Neural cell (in vitro differentiated cells): ENCODE measurements at regions not wholly inside any gene's neighbourhood (a gene's known extent, or its start where the extent isn't known, plus 50 kb on each side); places are given as distances from the start of the nearest gene placed in this dataset.

Experiments used
- H2AFZ ChIP-seq: fragments of 200-600, 300-800 bp; sonication (generic), shearing (Covaris generic); 2 replicates; pipeline ENCODE4 v1.6.0; 2014; ENCODE audit warnings: low read depth, mild to moderate bottlenecking, antibody characterized with exemption, low read length, moderate library complexity
- H3F3A ChIP-seq: fragments of 200-600 bp; shearing (Covaris generic); 2 replicates; pipeline ENCODE4 v1.6.1; 2016; ENCODE audit warnings: mild to moderate bottlenecking, moderate library complexity, mixed read lengths, antibody characterized with exemption, low read length; ENCODE audit not compliant: insufficient read depth, poor library complexity, severe bottlenecking
- H3K27ac ChIP-seq: fragments of 200-600, 300-800 bp; sonication (generic), shearing (Covaris generic); 2 replicates; pipeline ENCODE4 v1.5.1; 2014; ENCODE audit warnings: mild to moderate bottlenecking, low read length, moderate library complexity
- H3K27me3 ChIP-seq: fragments of 300-800, 200-600 bp; sonication (generic), shearing (Covaris generic); 2 replicates; pipeline ENCODE4 v1.6.0; 2014; ENCODE audit warnings: mild to moderate bottlenecking, low read depth, low read length, moderate library complexity; ENCODE audit not compliant: insufficient read depth
- H3K36me3 ChIP-seq: fragments of 300-800, 200-600 bp; sonication (generic), shearing (Covaris generic); 2 replicates; pipeline ENCODE4 v1.5.1; 2014; ENCODE audit warnings: mild to moderate bottlenecking, antibody characterized with exemption, low read length, moderate library complexity; ENCODE audit not compliant: insufficient read depth
- H3K4me2 ChIP-seq: fragments of 300-800, 200-600 bp; sonication (generic), shearing (Covaris generic); 2 replicates; pipeline ENCODE4 v1.6.0; 2014; ENCODE audit warnings: mild to moderate bottlenecking, low read length
- H3K4me3 ChIP-seq: fragments of 300-800, 200-600 bp; sonication (generic), shearing (Covaris generic); 2 replicates; pipeline ENCODE4 v1.5.1; 2014; ENCODE audit warnings: mild to moderate bottlenecking, low read length, moderate library complexity
- H3K79me2 ChIP-seq: fragments of 200-600 bp; shearing (Covaris generic); replicated peaks from 2 replicates; pipeline ENCODE4 v1.6.0; 2014; ENCODE audit warnings: mild to moderate bottlenecking, low read length, moderate library complexity; ENCODE audit not compliant: insufficient read depth
- H3K9ac ChIP-seq: fragments of 300-800, 200-600 bp; sonication (generic), shearing (Covaris generic); 2 replicates; pipeline ENCODE4 v1.6.1; 2016; ENCODE audit warnings: mild to moderate bottlenecking, low read length, mixed read lengths
- H3K9me2 ChIP-seq: fragments of 200-600 bp; shearing (Covaris generic); 2 replicates; pipeline ENCODE4 v1.6.1; 2016; ENCODE audit warnings: mild to moderate bottlenecking, low read length, mixed read lengths; ENCODE audit not compliant: insufficient read depth
- H3K9me3 ChIP-seq: fragments of 200-600, 300-800 bp; sonication (generic), shearing (Covaris generic); 2 replicates; pipeline ENCODE4 v1.6.1; 2016; ENCODE audit warnings: mild to moderate bottlenecking, mixed run types, low read length, moderate library complexity, mixed read lengths
- H4K20me1 ChIP-seq: fragments of 200-600 bp; shearing (Covaris generic); 2 replicates; pipeline ENCODE4 v1.6.1; 2016; ENCODE audit warnings: mild to moderate bottlenecking, mixed run types; ENCODE audit not compliant: insufficient read depth
- CTCF ChIP-seq: fragments of 450-650 bp; IDR thresholded peaks from 2 replicates; pipeline ENCODE4 v1.5.1; 2014; ENCODE audit warnings: antibody characterized with exemption, mild to moderate bottlenecking, moderate library complexity; ENCODE audit not compliant: poor library complexity, severe bottlenecking
- EP300 ChIP-seq: fragments of 450-650 bp; conservative IDR thresholded peaks from 2 replicates; pipeline ENCODE4 v1.6.1; 2014; ENCODE audit warnings: antibody characterized with exemption, mild to moderate bottlenecking, moderate library complexity; ENCODE audit not compliant: poor library complexity, severe bottlenecking
- EZH2 ChIP-seq: fragments of 200-600, 300-800 bp; shearing (Covaris generic), sonication (generic); IDR thresholded peaks from 2 replicates; pipeline ENCODE4 v1.6.1; 2014; ENCODE audit warnings: antibody characterized with exemption, low read length, borderline replicate concordance, mild to moderate bottlenecking; ENCODE audit not compliant: insufficient read depth, poor library complexity, severe bottlenecking
- MXI1 ChIP-seq: fragments of 450-650 bp; conservative IDR thresholded peaks from 2 replicates; pipeline ENCODE4 v1.6.1; 2014; ENCODE audit warnings: antibody characterized with exemption, mild to moderate bottlenecking; ENCODE audit not compliant: poor library complexity, severe bottlenecking
- POLR2AphosphoS5 ChIP-seq: IDR thresholded peaks from 2 replicates; pipeline ENCODE4 v1.6.1; 2012
- RAD21 ChIP-seq: fragments of 450-650 bp; conservative IDR thresholded peaks from 2 replicates; pipeline ENCODE4 v1.6.1; 2014; ENCODE audit warnings: antibody characterized with exemption, mild to moderate bottlenecking, moderate library complexity
- REST ChIP-seq: IDR thresholded peaks from 2 replicates; pipeline ENCODE4 v1.6.1; 2012; ENCODE audit warnings: borderline replicate concordance
- SMC3 ChIP-seq: fragments of 450-650 bp; conservative IDR thresholded peaks from 2 replicates; pipeline ENCODE4 v1.6.1; 2014; ENCODE audit warnings: antibody characterized with exemption, mild to moderate bottlenecking, moderate library complexity; ENCODE audit not compliant: poor library complexity
- TAF1 ChIP-seq: IDR thresholded peaks from 2 replicates; pipeline ENCODE4 v1.6.1; 2012; ENCODE audit warnings: low read depth

- H3K27ac ChIP-seq = peak overlapping the region; percentile 9
These were observed 1282.3 kb upstream of the TENM3 start for GRCh38 chr4:180960743-180961401.

GRCh38 chr4:180962268-180962667, 1280.9 kb upstream of the TENM3 start:
- no peaks in the 10 kb centered on the region for H3K9me3 ChIP-seq
- H3K36me3 ChIP-seq = no peaks in the 10 kb centered on the region
- peaks cover 9% of the 10 kb centered on the region for H3F3A ChIP-seq
- H3K27me3 ChIP-seq = no peaks in the 10 kb centered on the region
- no peaks in the 10 kb centered on the region for H3K79me2 ChIP-seq
- no peaks in the 10 kb centered on the region for H3K9me2 ChIP-seq
- no peaks in the 10 kb centered on the region for H4K20me1 ChIP-seq
- H3K4me3 ChIP-seq = no peak overlapping the region
- H3K27ac ChIP-seq = no peak overlapping the region
- H2AFZ ChIP-seq = no peak overlapping the region
- H3K4me2 ChIP-seq = no peak overlapping the region
- no peak overlapping the region for H3K9ac ChIP-seq
- TF ChIP-seq RAD21 (no peak), EP300 (no peak), SMC3 (no peak), REST (no peak), TAF1 (no peak), CTCF (no peak)

More at GRCh38 chr4:180960743-180961401, 1282.3 kb upstream of the TENM3 start:
- no peaks in the 10 kb centered on the region for H3K9me2 ChIP-seq
- no peak overlapping the region for H3K4me2 ChIP-seq
- no peaks in the 10 kb centered on the region for H4K20me1 ChIP-seq
- no peaks in the 10 kb centered on the region for H3K9me3 ChIP-seq
- H2AFZ ChIP-seq = no peak overlapping the region
- H3F3A ChIP-seq = peaks cover 9% of the 10 kb centered on the region
- H3K27me3 ChIP-seq = no peaks in the 10 kb centered on the region
- no peaks in the 10 kb centered on the region for H3K36me3 ChIP-seq
- no peaks in the 10 kb centered on the region for H3K79me2 ChIP-seq
- H3K9ac ChIP-seq = no peak overlapping the region
- no peak overlapping the region for H3K4me3 ChIP-seq
- TF ChIP-seq RAD21 (peak; percentile 67), REST (no peak), EP300 (peak; percentile 26), TAF1 (no peak), MXI1 (no peak), POLR2AphosphoS5 (peak; percentile 37), EZH2 (no peak), CTCF (peak; percentile 63), SMC3 (peak; percentile 65)
